C4-2B (cell line): ENCODE measurements at regions not wholly inside any gene's neighbourhood (a gene's known extent, or its start where the extent isn't known, plus 50 kb on each side); places are given as distances from the start of the nearest gene placed in this dataset.

Source experiments
- ZFX ChIP-seq: fragments of 450-650 bp; IDR thresholded peaks from 2 replicates; pipeline ENCODE4 v1.6.1; 2017
- TF ChIP-seq, protein P1 (sequence below): fragments of 450-650 bp; conservative IDR thresholded peaks from 2 replicates; pipeline ENCODE4 v1.5.1; 2017; ENCODE audit warnings: mild to moderate bottlenecking

DNA sequence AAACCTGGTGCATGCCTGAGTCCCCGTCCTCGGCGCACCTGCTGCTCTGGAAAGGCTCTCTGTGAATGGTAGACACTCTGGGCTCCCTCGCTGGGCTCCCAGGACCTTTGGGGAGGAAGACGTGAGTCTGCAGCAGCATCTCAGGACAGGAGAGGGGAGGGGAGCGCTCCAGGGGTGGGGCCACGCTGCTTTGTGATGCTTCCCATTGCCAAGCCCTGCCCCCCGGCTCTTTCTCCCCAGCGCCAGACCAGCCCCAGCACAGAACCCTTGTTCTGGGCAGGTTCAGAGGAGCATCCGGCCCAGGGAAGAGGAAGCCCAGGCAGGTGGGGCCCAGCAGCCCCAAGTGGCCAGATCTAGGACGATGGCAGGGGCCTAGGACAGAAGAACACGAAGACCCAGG lies 111.2 kb downstream of the BRD1 start:
- TF ChIP-seq, protein P1, sequence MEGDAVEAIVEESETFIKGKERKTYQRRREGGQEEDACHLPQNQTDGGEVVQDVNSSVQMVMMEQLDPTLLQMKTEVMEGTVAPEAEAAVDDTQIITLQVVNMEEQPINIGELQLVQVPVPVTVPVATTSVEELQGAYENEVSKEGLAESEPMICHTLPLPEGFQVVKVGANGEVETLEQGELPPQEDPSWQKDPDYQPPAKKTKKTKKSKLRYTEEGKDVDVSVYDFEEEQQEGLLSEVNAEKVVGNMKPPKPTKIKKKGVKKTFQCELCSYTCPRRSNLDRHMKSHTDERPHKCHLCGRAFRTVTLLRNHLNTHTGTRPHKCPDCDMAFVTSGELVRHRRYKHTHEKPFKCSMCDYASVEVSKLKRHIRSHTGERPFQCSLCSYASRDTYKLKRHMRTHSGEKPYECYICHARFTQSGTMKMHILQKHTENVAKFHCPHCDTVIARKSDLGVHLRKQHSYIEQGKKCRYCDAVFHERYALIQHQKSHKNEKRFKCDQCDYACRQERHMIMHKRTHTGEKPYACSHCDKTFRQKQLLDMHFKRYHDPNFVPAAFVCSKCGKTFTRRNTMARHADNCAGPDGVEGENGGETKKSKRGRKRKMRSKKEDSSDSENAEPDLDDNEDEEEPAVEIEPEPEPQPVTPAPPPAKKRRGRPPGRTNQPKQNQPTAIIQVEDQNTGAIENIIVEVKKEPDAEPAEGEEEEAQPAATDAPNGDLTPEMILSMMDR, result no peak
- TF ChIP-seq ZFX, result no peak
